ENCODE measurements at regions not wholly inside any gene's neighbourhood (a gene's known extent, or its start where the extent isn't known, plus 50 kb on each side); places are given as distances from the start of the nearest gene placed in this dataset.

DNA sequence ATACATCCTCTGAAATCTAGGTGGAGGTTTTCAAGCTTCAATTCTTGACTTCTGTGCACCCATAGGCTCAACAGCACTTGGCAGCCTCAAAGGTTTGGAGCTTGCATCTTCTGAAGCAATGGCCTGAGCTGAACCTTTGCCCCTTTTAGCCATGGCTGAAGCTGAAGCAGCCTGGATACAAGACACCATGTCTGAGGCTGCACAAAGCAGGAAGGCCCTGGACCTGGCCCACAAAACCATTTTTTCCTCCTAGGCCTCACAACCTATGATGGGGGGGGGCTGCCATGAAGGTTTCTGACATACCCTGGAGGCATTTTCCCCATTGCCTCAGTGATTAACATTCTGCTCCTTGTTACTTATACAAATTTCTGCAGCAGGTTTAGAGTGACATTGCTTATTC, 173.3 kb upstream of the PRMT6 start:
- TF ChIP-seq, protein P1, sequence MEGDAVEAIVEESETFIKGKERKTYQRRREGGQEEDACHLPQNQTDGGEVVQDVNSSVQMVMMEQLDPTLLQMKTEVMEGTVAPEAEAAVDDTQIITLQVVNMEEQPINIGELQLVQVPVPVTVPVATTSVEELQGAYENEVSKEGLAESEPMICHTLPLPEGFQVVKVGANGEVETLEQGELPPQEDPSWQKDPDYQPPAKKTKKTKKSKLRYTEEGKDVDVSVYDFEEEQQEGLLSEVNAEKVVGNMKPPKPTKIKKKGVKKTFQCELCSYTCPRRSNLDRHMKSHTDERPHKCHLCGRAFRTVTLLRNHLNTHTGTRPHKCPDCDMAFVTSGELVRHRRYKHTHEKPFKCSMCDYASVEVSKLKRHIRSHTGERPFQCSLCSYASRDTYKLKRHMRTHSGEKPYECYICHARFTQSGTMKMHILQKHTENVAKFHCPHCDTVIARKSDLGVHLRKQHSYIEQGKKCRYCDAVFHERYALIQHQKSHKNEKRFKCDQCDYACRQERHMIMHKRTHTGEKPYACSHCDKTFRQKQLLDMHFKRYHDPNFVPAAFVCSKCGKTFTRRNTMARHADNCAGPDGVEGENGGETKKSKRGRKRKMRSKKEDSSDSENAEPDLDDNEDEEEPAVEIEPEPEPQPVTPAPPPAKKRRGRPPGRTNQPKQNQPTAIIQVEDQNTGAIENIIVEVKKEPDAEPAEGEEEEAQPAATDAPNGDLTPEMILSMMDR (conservative IDR thresholded peaks at IDR 0.05) = no peak
- TF ChIP-seq EZH2 (IDR thresholded peaks at IDR 0.05; ENCODE audit: low read depth) = no peak

Data from PC-9 (cell line).